HepG2 (cell line): ENCODE measurements at regions not wholly inside any gene's neighbourhood (a gene's known extent, or its start where the extent isn't known, plus 50 kb on each side); places are given as distances from the start of the nearest gene placed in this dataset.

Experiments used
- ATAC-seq: fragments of 200-7000 bp; cut with Tn5 transposase; 3 replicates; pipeline ENCODE4 v1.9.1; 2020; ENCODE audit warnings: mild to moderate bottlenecking, moderate library complexity
- BruUV-seq: library from RNA; stranded (reverse); fragments of 400-500 nt; replicated peaks from 2 replicates; lab custom pipeline; 2021; lab: Mats Ljungman, UMichigan
- CTCF ChIA-PET: fragments of 300-600 bp; formaldehyde crosslinking; extraction: SDS; loops from one replicate; lab custom pipeline; 2021; ENCODE audit warnings: low total read pairs, inconsistent platforms, low intra/inter-chr PET ratio; lab: Yijun Ruan, JAX
- POLR2A ChIA-PET: fragments of 350-600 bp; sonication (Branson Sonifier 250); formaldehyde crosslinking; loops from one replicate; lab custom pipeline; 2020; ENCODE audit warnings: antibody characterized with exemption, inconsistent platforms; lab: Yijun Ruan, JAX
- DNase-seq: peaks from one replicate; pipeline ENCODE4 v3.0.0-alpha.2; 2015; ENCODE audit warnings: low spot score
- FAIRE-seq: peaks from 3 replicates; lab custom pipeline; 2011; peaks lifted over from hg19 to GRCh38; lab: Jason Lieb, UNC
- H2AFZ ChIP-seq: one replicate; pipeline ENCODE4 v1.6.1; 2011; ENCODE audit warnings: low read length, inconsistent platforms
- H3K27ac ChIP-seq: fragments of 300-600 bp; 3 replicates; pipeline ENCODE4 v1.8.0; 2011; ENCODE audit warnings: mixed run types, mild to moderate bottlenecking, mixed read lengths, low read length, inconsistent platforms; ENCODE audit not compliant: insufficient read depth; ENCODE audit errors: extremely low read length
- H3K27me3 ChIP-seq, 2 experiments: fragments of 200-600 bp in 1 of 2; 2 replicates in 1 of 2; 3 replicates in 1 of 2; pipeline versions ENCODE4 v1.6.0 to v1.8.0; 2011; ENCODE audit warnings: low read length in 2 of 2, mild to moderate bottlenecking in 2 of 2, moderate library complexity in 2 of 2, inconsistent platforms in 1 of 2; ENCODE audit not compliant: insufficient read depth in 2 of 2, control insufficient read depth in 1 of 2
- H3K36me3 ChIP-seq, 2 experiments: fragments of 200-600 bp in 1 of 2; replicated peaks in 1 of 2; 2 replicates in 1 of 2; 3 replicates in 1 of 2; pipeline versions ENCODE4 v1.5.1 to v1.8.0; 2011; ENCODE audit warnings: low read length in 2 of 2, inconsistent platforms in 1 of 2; ENCODE audit not compliant: insufficient read depth in 2 of 2, control insufficient read depth in 1 of 2
- H3K4me1 ChIP-seq: 2 replicates; pipeline ENCODE4 v1.5.1; 2012; ENCODE audit warnings: low read length, inconsistent platforms; ENCODE audit not compliant: insufficient read depth
- H3K4me2 ChIP-seq: 2 replicates; pipeline ENCODE4 v1.6.0; 2011; ENCODE audit warnings: low read depth, low read length, inconsistent platforms
- H3K4me3 ChIP-seq, 3 experiments: fragments of 200-600 bp in 1 of 3; sonication (generic), shearing (Covaris generic) in 1 of 3; replicated peaks in 1 of 3; 2 replicates each; pipeline ENCODE4 v1.5.1; 2011 to 2016; ENCODE audit warnings: low read length in 3 of 3, inconsistent platforms in 2 of 3, low read depth in 2 of 3, mild to moderate bottlenecking in 2 of 3, control low read depth in 1 of 3, mixed read lengths in 1 of 3; ENCODE audit not compliant: insufficient read depth in 1 of 3
- H3K79me2 ChIP-seq: one replicate; pipeline ENCODE4 v1.6.1; 2011; ENCODE audit warnings: low read length, inconsistent platforms; ENCODE audit not compliant: insufficient read depth
- H3K9ac ChIP-seq: 2 replicates; pipeline ENCODE4 v1.6.0; 2011; ENCODE audit warnings: mild to moderate bottlenecking, low read depth, low read length, inconsistent platforms; ENCODE audit not compliant: insufficient read depth
- H3K9me3 ChIP-seq: 2 replicates; pipeline ENCODE4 v1.5.1; 2012; ENCODE audit warnings: mild to moderate bottlenecking, low read length
- H4K20me1 ChIP-seq: 2 replicates; pipeline ENCODE4 v1.6.0; 2011; ENCODE audit warnings: inconsistent platforms, mild to moderate bottlenecking, low read length, moderate library complexity; ENCODE audit not compliant: insufficient read depth
- JUN ChIP-seq: sonication (generic); formaldehyde crosslinking; IDR thresholded peaks from 2 replicates; pipeline ENCODE4 v1.4.0; 2020; ENCODE audit warnings: mild to moderate bottlenecking, missing genetic modification reagents
- JUND ChIP-seq: sonication (generic); formaldehyde crosslinking; IDR thresholded peaks from 2 replicates; pipeline ENCODE4 v1.8.0; 2022; ENCODE audit warnings: mild to moderate bottlenecking, missing genetic modification reagents
- KLF9 ChIP-seq: IDR thresholded peaks from 2 replicates; pipeline ENCODE4 v1.6.1; 2016; ENCODE audit warnings: low read depth
- SRSF4 ChIP-seq: fragments of 200-400 bp; formaldehyde crosslinking; IDR thresholded peaks from one replicate; pipeline ENCODE4 v1.6.1; 2018; ENCODE audit warnings: mild to moderate bottlenecking, low read depth, low read length, moderate library complexity; ENCODE audit not compliant: poor library complexity, severe bottlenecking
- SRY ChIP-seq: sonication (generic); formaldehyde crosslinking; IDR thresholded peaks from 2 replicates; pipeline ENCODE4 v1.8.0; 2022; ENCODE audit warnings: mild to moderate bottlenecking, missing genetic modification reagents
- ZNF547 ChIP-seq: sonication (generic); formaldehyde crosslinking; IDR thresholded peaks from 2 replicates; pipeline ENCODE4 v1.5.1; 2020; ENCODE audit warnings: mild to moderate bottlenecking, missing genetic modification reagents
- ZNF709 ChIP-seq: sonication (generic); formaldehyde crosslinking; IDR thresholded peaks from 2 replicates; pipeline ENCODE4 v1.5.0; 2020; ENCODE audit warnings: mild to moderate bottlenecking, missing genetic modification reagents
- ZZZ3 ChIP-seq: sonication (generic); formaldehyde crosslinking; IDR thresholded peaks from 2 replicates; pipeline ENCODE4 v1.4.0; 2020; ENCODE audit warnings: missing genetic modification reagents, mild to moderate bottlenecking, borderline replicate concordance
- WGBS: methylation state at CpG from one replicate; pipeline ENCODE4 v1.1.6; 2017; ENCODE audit warnings: low lambda C conversion rate; 5-methylcytosine and 5-hydroxymethylcytosine counted together
- in situ Hi-C: cut with HindIII; loops from 2 replicates; pipeline ENCODE4 v1.10.0; 2017; ENCODE audit warnings: low pct_unique_long_range_greater_than_20kb; ENCODE audit not compliant: extremely low pct_ligation_motif_present
- intact Hi-C: fragments of 100-400 bp; cut with micrococcal nuclease; formaldehyde crosslinking; loops from one replicate; pipeline ENCODE4 v1.10.0; 2022; ENCODE audit not compliant: unreplicated experiment
- TF ChIP-seq, protein P1 (sequence below): sonication (generic); formaldehyde crosslinking; IDR thresholded peaks from 2 replicates; pipeline ENCODE4 v1.4.0; 2020; ENCODE audit warnings: missing genetic modification reagents, mild to moderate bottlenecking, borderline replicate concordance

DNA sequence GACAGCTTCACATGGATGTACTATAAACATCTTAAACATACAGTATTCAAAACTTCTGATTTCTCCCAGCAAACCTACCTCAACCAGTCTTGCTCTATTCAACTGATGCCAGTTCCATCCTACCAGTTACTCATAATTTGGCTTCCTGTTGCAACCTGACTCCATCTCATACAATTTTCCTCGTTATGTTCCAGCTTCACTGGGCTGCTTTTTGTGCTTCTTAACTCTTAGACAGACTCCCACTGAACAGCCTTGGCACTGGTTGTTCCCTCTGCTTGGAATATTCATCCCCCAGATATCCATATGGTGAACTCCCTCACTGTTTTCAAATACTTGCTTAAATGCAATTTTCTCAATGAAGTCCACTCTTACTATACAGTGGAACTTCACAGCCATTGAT, 249.2 kb downstream of the AEBP2 start:
- ChIA-PET POLR2A (no interaction called here), CTCF (no interaction called here)
- Histone ChIP-seq H3K9ac (no peak overlapping the region), H3K4me2 (no peak overlapping the region), H3K4me3 (no peak overlapping the region), H3K9me3 (no peaks in the 10 kb centered on the region), H3K36me3 (no peaks in the 10 kb centered on the region), H3K27me3 (no peaks in the 10 kb centered on the region), H3K4me1 (no peaks in the 10 kb centered on the region), H3K79me2 (no peaks in the 10 kb centered on the region), H3K27ac (no peak overlapping the region), H4K20me1 (no peaks in the 10 kb centered on the region), H2AFZ (no peak overlapping the region)
- ATAC-seq (no peak), DNase-seq (no peak), FAIRE-seq (no peak)
- intact Hi-C loops = no loop called here
- in situ Hi-C loops = no loop called here
- no peak for TF ChIP-seq ZNF547 (CRISPR knock-in tag)
- 0% methylated on average over 1 of the region's 1 CpG for WGBS
- no TSS peak for BruUV-seq

GRCh38 chr12:19689226-19689625, 249.9 kb downstream of the AEBP2 start:
- no peak for DNase-seq
- Histone ChIP-seq H3K9ac (no peak overlapping the region), H2AFZ (no peak overlapping the region), H3K4me3 (no peak overlapping the region), H3K9me3 (no peaks in the 10 kb centered on the region), H3K79me2 (no peaks in the 10 kb centered on the region), H4K20me1 (no peaks in the 10 kb centered on the region), H3K36me3 (no peaks in the 10 kb centered on the region), H3K27ac (no peak overlapping the region), H3K4me2 (no peak overlapping the region), H3K4me1 (no peaks in the 10 kb centered on the region), H3K27me3 (no peaks in the 10 kb centered on the region)
- FAIRE-seq = no peak
- no peak for ATAC-seq
- ChIA-PET CTCF (no interaction called here), POLR2A (no interaction called here)
- 64% methylated on average over 16 of the region's 17 CpGs for WGBS
- TF ChIP-seq JUND (CRISPR knock-in tag) = no peak
- no peak for TF ChIP-seq SRSF4
- TF ChIP-seq, protein P1, sequence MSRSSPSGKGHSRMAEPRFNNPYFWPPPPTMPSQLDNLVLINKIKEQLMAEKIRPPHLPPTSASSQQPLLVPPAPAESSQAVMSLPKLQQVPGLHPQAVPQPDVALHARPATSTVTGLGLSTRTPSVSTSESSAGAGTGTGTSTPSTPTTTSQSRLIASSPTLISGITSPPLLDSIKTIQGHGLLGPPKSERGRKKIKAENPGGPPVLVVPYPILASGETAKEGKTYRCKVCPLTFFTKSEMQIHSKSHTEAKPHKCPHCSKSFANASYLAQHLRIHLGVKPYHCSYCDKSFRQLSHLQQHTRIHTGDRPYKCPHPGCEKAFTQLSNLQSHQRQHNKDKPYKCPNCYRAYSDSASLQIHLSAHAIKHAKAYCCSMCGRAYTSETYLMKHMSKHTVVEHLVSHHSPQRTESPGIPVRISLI (CRISPR knock-in tag) = no peak
- no peak for TF ChIP-seq ZZZ3
- TF ChIP-seq SRY (CRISPR knock-in tag) = no peak
- TF ChIP-seq KLF9 (CRISPR knock-in tag) = no peak
- TF ChIP-seq ZNF709 (CRISPR knock-in tag) = no peak
- no peak for TF ChIP-seq JUN
- BruUV-seq = no TSS peak
- in situ Hi-C loops (no loop called here), intact Hi-C loops (no loop called here)
